ENCODE measurements at regions not wholly inside any gene's neighbourhood (a gene's known extent, or its start where the extent isn't known, plus 50 kb on each side); places are given as distances from the start of the nearest gene placed in this dataset.

DNA sequence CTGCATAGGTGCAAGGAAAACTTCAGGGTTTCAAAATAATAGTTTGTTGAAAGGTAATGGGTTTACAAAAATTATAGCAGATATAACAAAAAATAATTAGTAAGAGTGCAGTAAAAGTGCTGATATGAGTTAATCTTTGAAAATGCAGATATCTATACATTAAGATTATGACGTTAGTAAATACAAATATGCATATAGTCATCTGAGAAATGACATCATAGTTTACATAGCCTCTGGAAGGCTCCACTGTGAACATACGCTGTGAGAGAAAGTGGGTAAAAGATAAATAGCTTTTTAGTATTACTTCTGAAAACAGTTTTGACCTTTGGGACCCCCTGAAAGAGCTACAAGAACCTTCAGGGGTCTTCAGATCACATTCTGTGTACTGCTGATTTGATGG is 356.2 kb upstream of the SNX7 start:
- Histone ChIP-seq H3K4me1 (ENCODE audit: control insufficient read depth in 5 of 5, insufficient read depth in 5 of 5, low read length in 5 of 5) (no peaks in the 10 kb centered on the region), H3K9me3 (ENCODE audit: control insufficient read depth in 4 of 4, insufficient read depth in 3 of 4, low read length in 3 of 4) (no peaks in the 10 kb centered on the region), H3K27ac (ENCODE audit: low read depth in 1 of 2, low read length in 1 of 2) (no peak overlapping the region), H3K9ac (ENCODE audit: insufficient read depth in 1 of 2, low read length in 2 of 2) (no peak overlapping the region), H3K27me3 (ENCODE audit: control insufficient read depth in 3 of 3, insufficient read depth in 3 of 3, low read length in 2 of 3) (no peaks in the 10 kb centered on the region), H3K4me3 (no peak overlapping the region), H3K36me3 (ENCODE audit: control insufficient read depth in 4 of 4, insufficient read depth in 4 of 4, low read length in 4 of 4) (no peaks in the 10 kb centered on the region)
- 56 to 82% methylated on average over 2 of the region's 2 CpGs for WGBS, 2 donors
- ATAC-seq (ENCODE audit: insufficient read depth, low FRiP score): no peak
- no peak for DNase-seq
- TF ChIP-seq, protein P1, sequence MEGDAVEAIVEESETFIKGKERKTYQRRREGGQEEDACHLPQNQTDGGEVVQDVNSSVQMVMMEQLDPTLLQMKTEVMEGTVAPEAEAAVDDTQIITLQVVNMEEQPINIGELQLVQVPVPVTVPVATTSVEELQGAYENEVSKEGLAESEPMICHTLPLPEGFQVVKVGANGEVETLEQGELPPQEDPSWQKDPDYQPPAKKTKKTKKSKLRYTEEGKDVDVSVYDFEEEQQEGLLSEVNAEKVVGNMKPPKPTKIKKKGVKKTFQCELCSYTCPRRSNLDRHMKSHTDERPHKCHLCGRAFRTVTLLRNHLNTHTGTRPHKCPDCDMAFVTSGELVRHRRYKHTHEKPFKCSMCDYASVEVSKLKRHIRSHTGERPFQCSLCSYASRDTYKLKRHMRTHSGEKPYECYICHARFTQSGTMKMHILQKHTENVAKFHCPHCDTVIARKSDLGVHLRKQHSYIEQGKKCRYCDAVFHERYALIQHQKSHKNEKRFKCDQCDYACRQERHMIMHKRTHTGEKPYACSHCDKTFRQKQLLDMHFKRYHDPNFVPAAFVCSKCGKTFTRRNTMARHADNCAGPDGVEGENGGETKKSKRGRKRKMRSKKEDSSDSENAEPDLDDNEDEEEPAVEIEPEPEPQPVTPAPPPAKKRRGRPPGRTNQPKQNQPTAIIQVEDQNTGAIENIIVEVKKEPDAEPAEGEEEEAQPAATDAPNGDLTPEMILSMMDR (IDR thresholded peaks at IDR 0.05; ENCODE audit: control extremely low read depth, extremely low read depth): no peak

DNA sequence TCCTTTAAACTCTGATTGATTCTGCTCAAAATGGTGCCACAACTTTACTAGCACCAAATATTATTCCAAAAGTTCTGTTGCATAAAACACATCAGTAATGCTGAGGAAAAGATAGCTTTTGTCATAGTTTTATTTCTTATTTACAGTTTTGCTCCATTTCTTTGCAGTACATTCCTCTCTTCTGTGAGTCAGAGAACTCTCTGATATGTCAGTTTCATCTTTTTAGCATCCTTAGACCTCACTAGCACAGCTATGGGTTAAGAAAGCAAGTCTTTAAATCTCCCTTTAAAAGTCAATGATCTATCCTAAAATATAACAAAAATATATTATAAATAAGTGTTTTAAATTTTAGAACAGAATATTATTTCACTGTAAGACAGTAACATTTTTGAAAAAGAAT is 356.6 kb upstream of the SNX7 start:
- no peak for ATAC-seq (ENCODE audit: insufficient read depth, low FRiP score)
- TF ChIP-seq, protein P1 (IDR thresholded peaks at IDR 0.05; ENCODE audit: control extremely low read depth, extremely low read depth): no peak

DNA sequence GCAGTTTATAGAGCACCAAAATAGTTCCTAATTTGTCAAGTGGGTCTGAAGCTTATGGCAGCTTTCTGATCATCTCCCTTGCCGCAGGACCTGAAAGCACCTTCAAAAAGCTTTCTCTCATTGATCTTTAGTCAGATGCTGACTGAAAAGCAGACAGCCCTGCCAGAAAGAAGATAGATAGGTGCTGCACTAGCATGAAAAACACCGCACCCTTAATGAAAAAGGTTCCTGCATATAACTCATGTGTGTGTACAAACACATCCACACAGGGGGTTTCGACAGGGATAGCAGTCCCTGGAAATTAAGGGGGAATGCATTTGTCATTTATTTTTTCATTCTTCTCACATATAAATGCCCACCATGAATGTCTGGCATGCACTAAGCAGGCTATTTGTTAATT is 361.7 kb upstream of the SNX7 start:
- Histone ChIP-seq H3K4me1 (ENCODE audit: control insufficient read depth in 5 of 5, insufficient read depth in 5 of 5, low read length in 5 of 5) (no peaks in the 10 kb centered on the region), H3K9me3 (ENCODE audit: control insufficient read depth in 4 of 4, insufficient read depth in 3 of 4, low read length in 3 of 4) (no peaks in the 10 kb centered on the region), H3K27ac (ENCODE audit: low read depth in 1 of 2, low read length in 1 of 2) (no peak overlapping the region), H3K9ac (ENCODE audit: insufficient read depth in 1 of 2, low read length in 2 of 2) (no peak overlapping the region), H3K36me3 (ENCODE audit: control insufficient read depth in 4 of 4, insufficient read depth in 4 of 4, low read length in 4 of 4) (no peaks in the 10 kb centered on the region), H3K27me3 (ENCODE audit: control insufficient read depth in 3 of 3, insufficient read depth in 3 of 3, low read length in 2 of 3) (no peaks in the 10 kb centered on the region), H3K4me3 (no peak overlapping the region)
- TF ChIP-seq, protein P1 (IDR thresholded peaks at IDR 0.05; ENCODE audit: control extremely low read depth, extremely low read depth): no peak
- ATAC-seq (ENCODE audit: insufficient read depth, low FRiP score) (no peak), DNase-seq (no peak)
- 75 to 85% methylated on average over 3 of the region's 3 CpGs for WGBS, 2 donors

More for the DNA sequence above, 356.6 kb upstream of the SNX7 start:
- H3K4me1 ChIP-seq (ENCODE audit: control insufficient read depth in 5 of 5, insufficient read depth in 5 of 5, low read length in 5 of 5): no peaks in the 10 kb centered on the region
- no peak for DNase-seq
- H3K27ac ChIP-seq (ENCODE audit: low read depth in 1 of 2, low read length in 1 of 2): no peak overlapping the region
- no peaks in the 10 kb centered on the region for H3K27me3 ChIP-seq (ENCODE audit: control insufficient read depth in 3 of 3, insufficient read depth in 3 of 3, low read length in 2 of 3)
- no peaks in the 10 kb centered on the region for H3K9me3 ChIP-seq (ENCODE audit: control insufficient read depth in 4 of 4, insufficient read depth in 3 of 4, low read length in 3 of 4)
- H3K36me3 ChIP-seq (ENCODE audit: control insufficient read depth in 4 of 4, insufficient read depth in 4 of 4, low read length in 4 of 4): no peaks in the 10 kb centered on the region
- H3K9ac ChIP-seq (ENCODE audit: insufficient read depth in 1 of 2, low read length in 2 of 2): no peak overlapping the region
- H3K4me3 ChIP-seq: no peak overlapping the region

DNA sequence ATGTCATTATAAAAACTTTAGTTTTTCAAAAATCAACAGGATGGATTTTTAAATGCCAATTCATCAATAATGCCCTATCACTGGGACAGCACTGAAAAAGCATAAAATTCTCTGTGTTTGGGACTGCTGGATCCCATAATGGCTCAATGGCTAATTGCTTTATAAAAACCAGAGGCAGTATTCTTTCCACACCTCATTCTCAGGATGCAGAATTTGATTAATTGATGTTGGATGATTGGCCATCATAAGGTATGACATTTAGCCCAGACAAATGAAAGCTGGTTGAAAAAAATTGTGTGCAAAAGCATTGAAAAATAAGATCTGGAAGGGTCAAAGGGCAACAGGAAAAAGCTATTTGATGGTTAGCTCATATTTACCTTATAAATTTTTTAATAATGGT is 362.2 kb upstream of the SNX7 start:
- TF ChIP-seq, protein P1 (IDR thresholded peaks at IDR 0.05; ENCODE audit: control extremely low read depth, extremely low read depth): no peak
- no peak for ATAC-seq (ENCODE audit: insufficient read depth, low FRiP score)

More for the DNA sequence above, 362.2 kb upstream of the SNX7 start:
- Histone ChIP-seq H3K36me3 (ENCODE audit: control insufficient read depth in 4 of 4, insufficient read depth in 4 of 4, low read length in 4 of 4) (no peaks in the 10 kb centered on the region), H3K27me3 (ENCODE audit: control insufficient read depth in 3 of 3, insufficient read depth in 3 of 3, low read length in 2 of 3) (no peaks in the 10 kb centered on the region), H3K9ac (ENCODE audit: insufficient read depth in 1 of 2, low read length in 2 of 2) (no peak overlapping the region), H3K4me1 (ENCODE audit: control insufficient read depth in 5 of 5, insufficient read depth in 5 of 5, low read length in 5 of 5) (no peaks in the 10 kb centered on the region), H3K27ac (ENCODE audit: low read depth in 1 of 2, low read length in 1 of 2) (no peak overlapping the region), H3K9me3 (ENCODE audit: control insufficient read depth in 4 of 4, insufficient read depth in 3 of 4, low read length in 3 of 4) (no peaks in the 10 kb centered on the region), H3K4me3 (no peak overlapping the region)
- no peak for DNase-seq
